ENCODE measurements at regions not wholly inside any gene's neighbourhood (a gene's known extent, or its start where the extent isn't known, plus 50 kb on each side); places are given as distances from the start of the nearest gene placed in this dataset.

DNA sequence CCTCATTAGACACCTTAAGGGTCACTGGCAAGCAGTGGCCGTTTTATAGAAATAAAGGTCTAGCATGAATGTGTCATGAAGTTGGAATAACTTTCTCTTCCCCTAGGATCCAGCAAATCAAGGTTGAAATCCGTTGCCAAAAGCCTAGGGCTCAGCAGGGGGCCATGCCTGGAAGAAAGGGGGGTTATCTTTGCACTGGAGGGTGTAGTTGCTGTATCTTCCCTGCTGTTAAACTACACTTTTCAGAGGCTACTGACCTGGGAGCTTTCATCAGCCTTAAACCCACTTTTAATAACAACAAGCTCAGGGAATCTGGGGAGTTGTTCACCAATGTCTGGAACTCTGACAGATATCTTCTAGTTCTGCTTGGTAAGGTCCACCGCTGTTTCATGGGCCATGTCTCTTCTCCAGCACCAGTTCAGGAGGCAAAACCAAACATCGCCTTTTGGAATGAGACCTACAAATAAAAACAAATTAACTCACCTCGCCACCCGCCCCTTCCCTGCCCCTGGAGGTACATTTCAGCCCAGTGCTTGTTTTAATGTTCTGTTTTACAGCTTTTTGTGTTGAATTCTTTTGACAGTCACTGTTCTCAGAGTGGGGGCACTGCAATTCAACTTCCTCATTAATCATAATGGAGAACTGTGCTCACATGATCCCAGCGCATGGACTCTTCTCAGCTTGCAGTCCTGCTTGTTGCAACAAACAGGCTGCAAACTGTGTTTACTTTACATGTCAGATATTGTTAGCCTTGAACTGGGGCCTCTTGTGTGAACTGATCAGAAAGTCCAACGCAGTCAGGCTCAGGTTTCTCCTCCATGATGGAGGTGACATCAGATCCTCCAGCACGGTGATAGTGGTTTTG, 508.7 kb downstream of the KCNJ2 start:
- ATAC-seq (no peak; the same call in 1 of the 2 replicates), DNase-seq (ENCODE audit: low spot score) (peak; percentile 25)
- Mint-ChIP-seq H3K36me3 (no peaks in the 10 kb centered on the region), H3K4me1 (peaks cover 25% of the 10 kb centered on the region), H3K9me3 (no peaks in the 10 kb centered on the region), H3K27me3 (ENCODE audit: low read depth) (no peaks in the 10 kb centered on the region), H3K27ac (no peak overlapping the region), H3K4me3 (no peak overlapping the region)
- ChIA-PET CTCF (no interaction called here), POLR2A (no interaction called here)
- no peak for TF ChIP-seq ZNF263 (CRISPR knock-in tag; IDR thresholded peaks at IDR 0.05; ENCODE audit: low read depth)
- TF ChIP-seq SMAD3 (CRISPR knock-in tag; IDR thresholded peaks at IDR 0.05; ENCODE audit: borderline replicate concordance), result no peak
- TF ChIP-seq GABPB1 (CRISPR knock-in tag; IDR thresholded peaks at IDR 0.05), result peak; percentile 93
- TF ChIP-seq, protein P1, sequence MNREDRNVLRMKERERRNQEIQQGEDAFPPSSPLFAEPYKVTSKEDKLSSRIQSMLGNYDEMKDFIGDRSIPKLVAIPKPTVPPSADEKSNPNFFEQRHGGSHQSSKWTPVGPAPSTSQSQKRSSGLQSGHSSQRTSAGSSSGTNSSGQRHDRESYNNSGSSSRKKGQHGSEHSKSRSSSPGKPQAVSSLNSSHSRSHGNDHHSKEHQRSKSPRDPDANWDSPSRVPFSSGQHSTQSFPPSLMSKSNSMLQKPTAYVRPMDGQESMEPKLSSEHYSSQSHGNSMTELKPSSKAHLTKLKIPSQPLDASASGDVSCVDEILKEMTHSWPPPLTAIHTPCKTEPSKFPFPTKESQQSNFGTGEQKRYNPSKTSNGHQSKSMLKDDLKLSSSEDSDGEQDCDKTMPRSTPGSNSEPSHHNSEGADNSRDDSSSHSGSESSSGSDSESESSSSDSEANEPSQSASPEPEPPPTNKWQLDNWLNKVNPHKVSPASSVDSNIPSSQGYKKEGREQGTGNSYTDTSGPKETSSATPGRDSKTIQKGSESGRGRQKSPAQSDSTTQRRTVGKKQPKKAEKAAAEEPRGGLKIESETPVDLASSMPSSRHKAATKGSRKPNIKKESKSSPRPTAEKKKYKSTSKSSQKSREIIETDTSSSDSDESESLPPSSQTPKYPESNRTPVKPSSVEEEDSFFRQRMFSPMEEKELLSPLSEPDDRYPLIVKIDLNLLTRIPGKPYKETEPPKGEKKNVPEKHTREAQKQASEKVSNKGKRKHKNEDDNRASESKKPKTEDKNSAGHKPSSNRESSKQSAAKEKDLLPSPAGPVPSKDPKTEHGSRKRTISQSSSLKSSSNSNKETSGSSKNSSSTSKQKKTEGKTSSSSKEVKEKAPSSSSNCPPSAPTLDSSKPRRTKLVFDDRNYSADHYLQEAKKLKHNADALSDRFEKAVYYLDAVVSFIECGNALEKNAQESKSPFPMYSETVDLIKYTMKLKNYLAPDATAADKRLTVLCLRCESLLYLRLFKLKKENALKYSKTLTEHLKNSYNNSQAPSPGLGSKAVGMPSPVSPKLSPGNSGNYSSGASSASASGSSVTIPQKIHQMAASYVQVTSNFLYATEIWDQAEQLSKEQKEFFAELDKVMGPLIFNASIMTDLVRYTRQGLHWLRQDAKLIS (CRISPR knock-in tag; IDR thresholded peaks at IDR 0.05; ENCODE audit: borderline replicate concordance), result no peak
- TF ChIP-seq, protein P2, sequence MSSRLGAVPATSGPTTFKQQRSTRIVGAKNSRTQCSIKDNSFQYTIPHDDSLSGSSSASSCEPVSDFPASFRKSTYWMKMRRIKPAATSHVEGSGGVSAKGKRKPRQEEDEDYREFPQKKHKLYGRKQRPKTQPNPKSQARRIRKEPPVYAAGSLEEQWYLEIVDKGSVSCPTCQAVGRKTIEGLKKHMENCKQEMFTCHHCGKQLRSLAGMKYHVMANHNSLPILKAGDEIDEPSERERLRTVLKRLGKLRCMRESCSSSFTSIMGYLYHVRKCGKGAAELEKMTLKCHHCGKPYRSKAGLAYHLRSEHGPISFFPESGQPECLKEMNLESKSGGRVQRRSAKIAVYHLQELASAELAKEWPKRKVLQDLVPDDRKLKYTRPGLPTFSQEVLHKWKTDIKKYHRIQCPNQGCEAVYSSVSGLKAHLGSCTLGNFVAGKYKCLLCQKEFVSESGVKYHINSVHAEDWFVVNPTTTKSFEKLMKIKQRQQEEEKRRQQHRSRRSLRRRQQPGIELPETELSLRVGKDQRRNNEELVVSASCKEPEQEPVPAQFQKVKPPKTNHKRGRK (CRISPR knock-in tag; IDR thresholded peaks at IDR 0.05; ENCODE audit: borderline replicate concordance), result no peak
- no peak for TF ChIP-seq ESRRA (CRISPR knock-in tag; IDR thresholded peaks at IDR 0.05; ENCODE audit: borderline replicate concordance)
- no peak for TF ChIP-seq RELA (CRISPR knock-in tag; IDR thresholded peaks at IDR 0.05; ENCODE audit: borderline replicate concordance)

DNA sequence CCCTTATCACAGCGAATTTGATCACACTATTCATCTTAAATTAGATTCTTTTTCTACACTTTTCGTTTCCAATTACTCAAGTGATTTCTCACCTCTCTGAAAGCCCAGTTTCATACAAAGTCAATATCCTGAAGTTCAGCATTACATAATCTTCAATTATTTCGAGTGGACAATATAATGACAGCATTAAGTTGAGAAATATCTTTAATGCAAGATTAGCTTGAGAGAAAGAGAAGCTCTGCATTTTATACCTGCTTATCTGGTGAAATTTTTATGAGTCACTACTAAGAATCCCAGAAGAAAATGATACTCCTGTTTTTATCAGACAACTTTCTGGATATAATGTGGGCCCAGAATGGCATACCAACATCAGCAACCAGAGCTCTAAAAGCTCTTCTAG, 509.6 kb downstream of the KCNJ2 start:
- Mint-ChIP-seq H3K27me3 (ENCODE audit: low read depth) (no peaks in the 10 kb centered on the region), H3K27ac (no peak overlapping the region), H3K4me1 (peaks cover 34% of the 10 kb centered on the region), H3K36me3 (no peaks in the 10 kb centered on the region), H3K4me3 (no peak overlapping the region), H3K9me3 (no peaks in the 10 kb centered on the region)
- no peak for DNase-seq (ENCODE audit: low spot score)
- CTCF ChIA-PET, result no interaction called here
- no peak for ATAC-seq
- no peak for TF ChIP-seq ELF4 (CRISPR knock-in tag; IDR thresholded peaks at IDR 0.05; ENCODE audit: low read depth)
- TF ChIP-seq HMGA2 (CRISPR knock-in tag; IDR thresholded peaks at IDR 0.05), result no peak
- TF ChIP-seq, protein P3, sequence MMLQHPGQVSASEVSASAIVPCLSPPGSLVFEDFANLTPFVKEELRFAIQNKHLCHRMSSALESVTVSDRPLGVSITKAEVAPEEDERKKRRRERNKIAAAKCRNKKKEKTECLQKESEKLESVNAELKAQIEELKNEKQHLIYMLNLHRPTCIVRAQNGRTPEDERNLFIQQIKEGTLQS (CRISPR knock-in tag; conservative IDR thresholded peaks at IDR 0.05), result no peak
- no peak for TF ChIP-seq KAT7 (CRISPR knock-in tag; IDR thresholded peaks at IDR 0.05; ENCODE audit: borderline replicate concordance)
- POLR2A ChIA-PET, result no interaction called here

DNA sequence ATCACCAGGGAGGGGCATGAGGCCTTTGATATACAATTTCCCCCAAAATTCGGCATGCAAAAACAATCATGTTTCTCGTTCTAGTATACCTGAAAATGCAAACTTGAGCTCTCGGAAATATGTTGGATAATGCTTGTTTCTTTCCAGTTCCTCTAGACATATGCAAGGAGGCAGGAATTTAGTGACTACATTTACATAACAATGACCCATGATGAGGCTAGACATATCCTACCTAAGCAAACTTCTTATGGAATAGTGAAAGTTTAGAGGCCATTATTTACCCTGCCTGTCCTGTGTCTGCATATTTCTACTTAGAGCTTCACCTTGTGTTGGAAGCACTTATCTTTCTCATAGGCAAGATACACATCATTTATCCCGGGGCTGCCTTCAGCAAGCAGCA, 514.6 kb downstream of the KCNJ2 start:
- TF ChIP-seq MYBL2 (CRISPR knock-in tag; IDR thresholded peaks at IDR 0.05) (no peak), JAZF1 (CRISPR knock-in tag; IDR thresholded peaks at IDR 0.05) (no peak), ZNF317 (CRISPR knock-in tag; IDR thresholded peaks at IDR 0.05; ENCODE audit: borderline replicate concordance, low read depth) (no peak), GABPB1 (CRISPR knock-in tag; IDR thresholded peaks at IDR 0.05) (no peak)
- TF ChIP-seq, protein P4, sequence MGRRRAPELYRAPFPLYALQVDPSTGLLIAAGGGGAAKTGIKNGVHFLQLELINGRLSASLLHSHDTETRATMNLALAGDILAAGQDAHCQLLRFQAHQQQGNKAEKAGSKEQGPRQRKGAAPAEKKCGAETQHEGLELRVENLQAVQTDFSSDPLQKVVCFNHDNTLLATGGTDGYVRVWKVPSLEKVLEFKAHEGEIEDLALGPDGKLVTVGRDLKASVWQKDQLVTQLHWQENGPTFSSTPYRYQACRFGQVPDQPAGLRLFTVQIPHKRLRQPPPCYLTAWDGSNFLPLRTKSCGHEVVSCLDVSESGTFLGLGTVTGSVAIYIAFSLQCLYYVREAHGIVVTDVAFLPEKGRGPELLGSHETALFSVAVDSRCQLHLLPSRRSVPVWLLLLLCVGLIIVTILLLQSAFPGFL (CRISPR knock-in tag; IDR thresholded peaks at IDR 0.05; ENCODE audit: borderline replicate concordance), result no peak
- TF ChIP-seq, protein P5, sequence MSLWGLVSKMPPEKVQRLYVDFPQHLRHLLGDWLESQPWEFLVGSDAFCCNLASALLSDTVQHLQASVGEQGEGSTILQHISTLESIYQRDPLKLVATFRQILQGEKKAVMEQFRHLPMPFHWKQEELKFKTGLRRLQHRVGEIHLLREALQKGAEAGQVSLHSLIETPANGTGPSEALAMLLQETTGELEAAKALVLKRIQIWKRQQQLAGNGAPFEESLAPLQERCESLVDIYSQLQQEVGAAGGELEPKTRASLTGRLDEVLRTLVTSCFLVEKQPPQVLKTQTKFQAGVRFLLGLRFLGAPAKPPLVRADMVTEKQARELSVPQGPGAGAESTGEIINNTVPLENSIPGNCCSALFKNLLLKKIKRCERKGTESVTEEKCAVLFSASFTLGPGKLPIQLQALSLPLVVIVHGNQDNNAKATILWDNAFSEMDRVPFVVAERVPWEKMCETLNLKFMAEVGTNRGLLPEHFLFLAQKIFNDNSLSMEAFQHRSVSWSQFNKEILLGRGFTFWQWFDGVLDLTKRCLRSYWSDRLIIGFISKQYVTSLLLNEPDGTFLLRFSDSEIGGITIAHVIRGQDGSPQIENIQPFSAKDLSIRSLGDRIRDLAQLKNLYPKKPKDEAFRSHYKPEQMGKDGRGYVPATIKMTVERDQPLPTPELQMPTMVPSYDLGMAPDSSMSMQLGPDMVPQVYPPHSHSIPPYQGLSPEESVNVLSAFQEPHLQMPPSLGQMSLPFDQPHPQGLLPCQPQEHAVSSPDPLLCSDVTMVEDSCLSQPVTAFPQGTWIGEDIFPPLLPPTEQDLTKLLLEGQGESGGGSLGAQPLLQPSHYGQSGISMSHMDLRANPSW (CRISPR knock-in tag; conservative IDR thresholded peaks at IDR 0.05; ENCODE audit: low read depth), result no peak
- TF ChIP-seq, protein P6, sequence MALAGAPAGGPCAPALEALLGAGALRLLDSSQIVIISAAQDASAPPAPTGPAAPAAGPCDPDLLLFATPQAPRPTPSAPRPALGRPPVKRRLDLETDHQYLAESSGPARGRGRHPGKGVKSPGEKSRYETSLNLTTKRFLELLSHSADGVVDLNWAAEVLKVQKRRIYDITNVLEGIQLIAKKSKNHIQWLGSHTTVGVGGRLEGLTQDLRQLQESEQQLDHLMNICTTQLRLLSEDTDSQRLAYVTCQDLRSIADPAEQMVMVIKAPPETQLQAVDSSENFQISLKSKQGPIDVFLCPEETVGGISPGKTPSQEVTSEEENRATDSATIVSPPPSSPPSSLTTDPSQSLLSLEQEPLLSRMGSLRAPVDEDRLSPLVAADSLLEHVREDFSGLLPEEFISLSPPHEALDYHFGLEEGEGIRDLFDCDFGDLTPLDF (CRISPR knock-in tag; IDR thresholded peaks at IDR 0.05), result no peak
- ChIA-PET CTCF (no interaction called here), POLR2A (no interaction called here)
- DNase-seq (ENCODE audit: low spot score) (no peak), ATAC-seq (peak; percentile 77)
- Mint-ChIP-seq H3K36me3 (peaks cover 13% of the 10 kb centered on the region), H3K4me1 (peaks cover 32% of the 10 kb centered on the region), H3K27me3 (ENCODE audit: low read depth) (no peaks in the 10 kb centered on the region; the same call in 1 of the 2 replicates), H3K4me3 (no peak overlapping the region), H3K27ac (peak overlapping the region; percentile 79), H3K9me3 (peaks cover 22% of the 10 kb centered on the region)
